ENCODE measurements at regions not wholly inside any gene's neighbourhood (a gene's known extent, or its start where the extent isn't known, plus 50 kb on each side); places are given as distances from the start of the nearest gene placed in this dataset.

- TF ChIP-seq CTCF (conservative IDR thresholded peaks at IDR 0.05): no peak
- no peak for TF ChIP-seq ZFX (IDR thresholded peaks at IDR 0.05)
Measured at GRCh38 chr6:113380591-113380990, 476.6 kb upstream of the MARCKS start.

Data from C4-2B (cell line).